ENCODE measurements at regions not wholly inside any gene's neighbourhood (a gene's known extent, or its start where the extent isn't known, plus 50 kb on each side); places are given as distances from the start of the nearest gene placed in this dataset.

DNA sequence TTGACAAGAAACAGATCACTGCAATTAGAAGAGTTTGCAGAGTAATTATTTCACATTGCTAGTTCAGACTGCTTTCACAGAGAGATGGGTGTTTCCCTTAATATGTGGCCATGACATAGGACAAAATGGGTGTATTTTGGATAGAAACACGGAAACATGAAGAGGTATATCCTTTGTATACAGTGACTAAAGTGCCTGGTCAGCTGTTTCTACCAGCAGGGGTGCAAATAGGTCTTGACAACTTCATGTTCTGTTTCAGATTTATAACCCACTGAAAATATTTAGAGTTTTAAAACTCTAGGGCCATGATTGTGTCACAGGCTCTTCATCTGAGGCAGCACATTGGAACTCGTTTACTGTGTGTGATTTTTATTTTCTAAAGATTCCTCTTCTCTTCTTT, 357.1 kb upstream of the TNP1 start:
- no peak for TF ChIP-seq YY1 (IDR thresholded peaks at IDR 0.05; ENCODE audit: low read depth, low read length)
- TF ChIP-seq JUND (IDR thresholded peaks at IDR 0.05; ENCODE audit: low read depth, low read length) = no peak
- no peak for TF ChIP-seq WRNIP1 (IDR thresholded peaks at IDR 0.05; ENCODE audit: borderline replicate concordance, low read depth, low read length)
- TF ChIP-seq BMI1 (IDR thresholded peaks at IDR 0.05; ENCODE audit: borderline replicate concordance) = no peak
- TF ChIP-seq PAX8 (IDR thresholded peaks at IDR 0.05) = no peak
- TF ChIP-seq EZH2 (IDR thresholded peaks at IDR 0.05; ENCODE audit: borderline replicate concordance, control insufficient read depth, low read depth, low read length) = no peak

All from GM12878 (cell line).